Thyroid gland (tissue), 4 donors: ENCODE measurements at regions not wholly inside any gene's neighbourhood (a gene's known extent, or its start where the extent isn't known, plus 50 kb on each side); places are given as distances from the start of the nearest gene placed in this dataset.

ENCODE experiments used
- CTCF ChIP-seq, 6 experiments: fragments of 200-600 bp in 3 of 6; fragments of 450-650 bp in 3 of 6; sonication (generic) in 3 of 6; IDR thresholded peaks; one replicate each; pipeline ENCODE4 v1.5.1; 2016 to 2019; ENCODE audit warnings: antibody characterized with exemption in 6 of 6, mild to moderate bottlenecking in 2 of 6, inconsistent platforms in 1 of 6, moderate library complexity in 1 of 6
- POLR2A ChIP-seq, 2 donors: fragments of 450-650 bp; IDR thresholded peaks; one replicate each; pipeline ENCODE4 v1.6.1; 2017; ENCODE audit warnings: antibody characterized with exemption in 2 of 2, mild to moderate bottlenecking in 2 of 2, moderate library complexity in 1 of 2

DNA sequence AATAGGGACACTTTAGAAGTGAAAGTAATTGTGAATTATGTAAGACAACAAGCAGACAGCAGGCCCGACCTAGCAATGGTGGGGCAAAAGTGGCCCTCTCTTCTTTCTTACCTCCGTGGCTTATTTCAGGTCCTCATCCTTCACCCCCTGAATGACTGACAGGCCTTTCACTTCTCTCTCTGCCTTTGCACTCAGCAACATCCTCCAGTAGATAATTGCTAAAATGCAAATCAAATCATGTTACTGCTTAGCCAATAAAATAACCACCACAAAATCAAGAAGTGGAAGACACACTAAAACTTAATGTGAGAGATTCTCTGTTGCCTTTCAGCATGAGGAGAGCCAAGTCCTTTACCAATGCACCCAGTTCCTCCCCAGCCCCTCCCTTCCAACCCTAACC lies 274.6 kb upstream of the ZNF32 start:
- TF ChIP-seq CTCF (IDR thresholded peaks at IDR 0.05) (no peak), POLR2A (IDR thresholded peaks at IDR 0.05) (no peak)
